K562 (cell line): ENCODE measurements at regions not wholly inside any gene's neighbourhood (a gene's known extent, or its start where the extent isn't known, plus 50 kb on each side); places are given as distances from the start of the nearest gene placed in this dataset.

Experiments used
- ATAC-seq: fragments of 200-7000 bp; cut with Tn5 transposase; 3 replicates; pipeline ENCODE4 v1.9.1; 2020; ENCODE audit warnings: moderate library complexity
- BruUV-seq: library from RNA; stranded (reverse); fragments of 400-500 nt; replicated peaks from 2 replicates; lab custom pipeline; 2021; lab: Mats Ljungman, UMichigan
- CTCF ChIA-PET: fragments of 300-600 bp; formaldehyde crosslinking; extraction: SDS; loops from one replicate; lab custom pipeline; 2021; ENCODE audit warnings: low intra/inter-chr PET ratio; lab: Yijun Ruan, JAX
- POLR2A ChIA-PET: fragments of 300-600, 350-650 bp; sonication (Branson Sonifier 250); formaldehyde crosslinking; extraction: SDS; loops from one replicate; lab custom pipeline; 2021; ENCODE audit warnings: antibody characterized with exemption, inconsistent platforms; lab: Yijun Ruan, JAX
- DNase-seq, 4 experiments: peaks; one replicate each; pipeline versions ENCODE4 v3.0.0 to v3.0.0-alpha.2; 2011 to 2018; ENCODE audit warnings: low spot score in 3 of 4, mixed read lengths in 3 of 4; ENCODE audit errors: extremely low read depth in 1 of 4
- FAIRE-seq: peaks from 2 replicates; lab custom pipeline; 2011; peaks lifted over from hg19 to GRCh38; lab: Jason Lieb, UNC
- H2AFZ ChIP-seq: 2 replicates; pipeline ENCODE4 v1.6.0; 2011; ENCODE audit warnings: low read depth, low read length, control low read depth, inconsistent platforms
- H3K27ac ChIP-seq: fragments of 200-600 bp; 3 replicates; pipeline ENCODE4 v1.8.0; 2011; ENCODE audit warnings: low read depth, mild to moderate bottlenecking, control low read depth, inconsistent platforms, low read length, moderate library complexity, mixed read lengths; ENCODE audit errors: extremely low read depth
- H3K27me3 ChIP-seq, 2 experiments: fragments of 300-600 bp in 1 of 2; 2 replicates in 1 of 2; 3 replicates in 1 of 2; pipeline versions ENCODE4 v1.6.0 to v1.8.0; 2011; ENCODE audit warnings: inconsistent platforms in 2 of 2, low read length in 2 of 2, mild to moderate bottlenecking in 1 of 2, mixed read lengths in 1 of 2, moderate library complexity in 1 of 2; ENCODE audit not compliant: control insufficient read depth in 2 of 2, insufficient read depth in 2 of 2
- H3K36me3 ChIP-seq: fragments of 300-600 bp; 3 replicates; pipeline ENCODE4 v1.8.0; 2011; ENCODE audit warnings: mild to moderate bottlenecking, low read length, inconsistent platforms; ENCODE audit not compliant: control insufficient read depth, insufficient read depth
- H3K4me1 ChIP-seq, 2 experiments: fragments of 200-600 bp in 1 of 2; replicated peaks in 1 of 2; 2 replicates in 1 of 2; 3 replicates in 1 of 2; pipeline versions ENCODE4 v1.5.1 to v1.8.0; 2011; ENCODE audit warnings: inconsistent platforms in 2 of 2, low read length in 2 of 2, mild to moderate bottlenecking in 1 of 2, mixed read lengths in 1 of 2, moderate library complexity in 1 of 2; ENCODE audit not compliant: control insufficient read depth in 2 of 2, insufficient read depth in 2 of 2
- H3K4me2 ChIP-seq: 2 replicates; pipeline ENCODE4 v1.6.1; 2011; ENCODE audit warnings: low read length, control low read depth, inconsistent platforms, mixed read lengths; ENCODE audit not compliant: insufficient read depth
- H3K4me3 ChIP-seq: fragments of 200-600 bp; sonication (generic), shearing (Covaris generic); 2 replicates; pipeline ENCODE4 v1.5.1; 2016; ENCODE audit warnings: control low read depth, inconsistent platforms
- H3K79me2 ChIP-seq: fragments of 200-600 bp; 3 replicates; pipeline ENCODE4 v1.8.0; 2011; ENCODE audit warnings: low read length, inconsistent platforms; ENCODE audit not compliant: control insufficient read depth, insufficient read depth
- H3K9ac ChIP-seq, 2 experiments: 2 replicates each; pipeline versions ENCODE4 v1.6.0 to v1.6.1; 2011; ENCODE audit warnings: low read depth in 2 of 2, low read length in 2 of 2, control low read depth in 1 of 2, inconsistent platforms in 1 of 2, mild to moderate bottlenecking in 1 of 2, mixed read lengths in 1 of 2; ENCODE audit not compliant: insufficient read depth in 1 of 2
- H3K9me1 ChIP-seq: one replicate; pipeline ENCODE4 v1.6.0; 2011; ENCODE audit warnings: inconsistent platforms, mild to moderate bottlenecking, low read length, moderate library complexity; ENCODE audit not compliant: control insufficient read depth, insufficient read depth
- H3K9me3 ChIP-seq: replicated peaks from 2 replicates; pipeline ENCODE4 v1.5.1; 2011; ENCODE audit warnings: low read depth, low read length, inconsistent platforms; ENCODE audit not compliant: control insufficient read depth, insufficient read depth
- H4K20me1 ChIP-seq: replicated peaks from 2 replicates; pipeline ENCODE4 v1.6.1; 2011; ENCODE audit warnings: low read length, inconsistent platforms, mixed read lengths; ENCODE audit not compliant: control insufficient read depth, insufficient read depth
- CBX1 ChIP-seq: sonication (generic); IDR thresholded peaks from 2 replicates; pipeline ENCODE4 v1.6.1; 2016; ENCODE audit warnings: antibody characterized with exemption, low read depth, mild to moderate bottlenecking
- CBX5 ChIP-seq: IDR thresholded peaks from 2 replicates; pipeline ENCODE4 v1.6.1; 2014; ENCODE audit warnings: low read depth, borderline replicate concordance
- HDAC1 ChIP-seq, 2 experiments: fragments of 450-650 bp; IDR thresholded peaks; 2 replicates each; pipeline ENCODE4 v1.6.1; 2016 to 2017; ENCODE audit warnings: inconsistent platforms in 1 of 2, mild to moderate bottlenecking in 1 of 2, moderate library complexity in 1 of 2
- JUN ChIP-seq, 2 experiments: sonication (generic) in 1 of 2; formaldehyde crosslinking in 1 of 2; IDR thresholded peaks; 2 replicates each; pipeline versions ENCODE4 v1.6.1 to v1.8.0; 2012 to 2022; ENCODE audit warnings: borderline replicate concordance in 2 of 2, mild to moderate bottlenecking in 2 of 2, improper control_type of control experiment in 1 of 2, low read depth in 1 of 2, low read length in 1 of 2, missing genetic modification reagents in 1 of 2
- MBD1 ChIP-seq: fragments of 250-450 bp; sonication (Bioruptor Pico); IDR thresholded peaks from 2 replicates; pipeline ENCODE4 v1.8.0; 2022; ENCODE audit warnings: inconsistent platforms
- RBM15 ChIP-seq: fragments of 200-400 bp; formaldehyde crosslinking; IDR thresholded peaks from 2 replicates; pipeline ENCODE4 v1.6.1; 2018; ENCODE audit warnings: mild to moderate bottlenecking, low read length, moderate library complexity; ENCODE audit not compliant: insufficient read depth
- TRIM24 ChIP-seq, 2 experiments: fragments of 450-650 bp; IDR thresholded peaks; 2 replicates each; pipeline ENCODE4 v1.6.1; 2016
- TRIM28 ChIP-seq: fragments of 450-650 bp; IDR thresholded peaks from 2 replicates; pipeline ENCODE4 v1.6.1; 2017
- ZNF280B ChIP-seq: fragments of 250-450 bp; sonication (Bioruptor Pico); IDR thresholded peaks from 2 replicates; pipeline ENCODE4 v1.5.1; 2021; ENCODE audit warnings: mild to moderate bottlenecking
- ZNF384 ChIP-seq: IDR thresholded peaks from 2 replicates; pipeline ENCODE4 v1.6.1; 2012; ENCODE audit warnings: low read depth, low read length, improper control_type of control experiment
- WGBS: fragments of 100-300 bp; shearing (Covaris generic); methylation state at CpG from one replicate; pipeline ENCODE4 v1.1.6; 2016; ENCODE audit warnings: low coverage, mixed read lengths; ENCODE audit not compliant: insufficient coverage; ENCODE audit errors: missing lambda C conversion rate; 5-methylcytosine and 5-hydroxymethylcytosine counted together
- in situ Hi-C: fragments of 300-500 bp; cut with MboI; formaldehyde crosslinking; loops from 4 replicates; pipeline ENCODE4 v1.15.0; 2018; ENCODE audit warnings: inconsistent platforms, mixed read lengths
- intact Hi-C: fragments of 100-400 bp; cut with micrococcal nuclease; formaldehyde crosslinking; loops from 2 replicates; pipeline ENCODE4 v1.14.2; 2022

- 4% methylated on average over 1 of the region's 1 CpG for WGBS
- FAIRE-seq = no peak
- CTCF ChIA-PET = interaction anchor here (0.7 kb wide), 2 partner anchors 13 to 61 kb away, joined by 3 to 5 read pairs; no protein-coding TSS in a partner anchor
These were observed 548.1 kb downstream of the ADCYAP1 start for GRCh38 chr18:1452821-1453220.

More at GRCh38 chr18:1452821-1453220, 548.1 kb downstream of the ADCYAP1 start:
- in situ Hi-C loops = no loop called here
- intact Hi-C loops = no loop called here
- no peak overlapping the region for H2AFZ ChIP-seq
- POLR2A ChIA-PET = no interaction called here
- H3K4me2 ChIP-seq = no peak overlapping the region
- BruUV-seq = no TSS peak
- no peak overlapping the region for H3K9ac ChIP-seq
- H3K4me3 ChIP-seq = no peak overlapping the region
- ATAC-seq = no peak
- no peaks in the 10 kb centered on the region for H3K9me1 ChIP-seq
- H3K27me3 ChIP-seq = no peaks in the 10 kb centered on the region
- H3K79me2 ChIP-seq = no peaks in the 10 kb centered on the region
- no peaks in the 10 kb centered on the region for H4K20me1 ChIP-seq
- no peaks in the 10 kb centered on the region for H3K4me1 ChIP-seq
- DNase-seq = no peak
- no peaks in the 10 kb centered on the region for H3K9me3 ChIP-seq
- H3K27ac ChIP-seq = no peak overlapping the region
- no peaks in the 10 kb centered on the region for H3K36me3 ChIP-seq
- TF ChIP-seq MBD1 (CRISPR knock-in tag) = no peak
- TF ChIP-seq ZNF280B (CRISPR knock-in tag) = peak; percentile 91
- peak in 1 of 2 experiments; percentile 26; a peak in 1 of 4 replicates for TF ChIP-seq TRIM24 (IDR thresholded peaks at IDR 0.05)
- TF ChIP-seq CBX5 = peak; percentile 62; the same call in 1 of the 2 replicates
- TF ChIP-seq ZNF384 = no peak
- no peak for TF ChIP-seq HDAC1 (IDR thresholded peaks at IDR 0.05)
- TF ChIP-seq RBM15 = no peak
- 0 out of 2 replicates have a peak, but pooled peaks have one; percentile 25 for TF ChIP-seq CBX1
- peak; percentile 90; the same call in 1 of the 2 replicates for TF ChIP-seq TRIM28
- 0 out of 2 replicates have a peak, but pooled peaks have one; percentile 14 for TF ChIP-seq JUN (IDR thresholded peaks at IDR 0.05; ENCODE audit: borderline replicate concordance, low read depth, low read length)
- TF ChIP-seq JUN (CRISPR knock-in tag; IDR thresholded peaks at IDR 0.05; ENCODE audit: borderline replicate concordance) = no peak
- TF ChIP-seq, all 486 proteins: peak for 6
